DOHH2 (cell line): ENCODE measurements at regions not wholly inside any gene's neighbourhood (a gene's known extent, or its start where the extent isn't known, plus 50 kb on each side); places are given as distances from the start of the nearest gene placed in this dataset.

Experiments used
- CTCF ChIP-seq: fragments of 200-600 bp; sonication (generic); IDR thresholded peaks from one replicate; pipeline ENCODE4 v1.5.1; 2014; ENCODE audit warnings: antibody characterized with exemption, mild to moderate bottlenecking, low read depth, low read length; ENCODE audit not compliant: poor library complexity, severe bottlenecking
- EZH2phosphoT487 ChIP-seq: fragments of 200-600 bp; sonication (generic); IDR thresholded peaks from 2 replicates; pipeline ENCODE4 v1.6.1; 2017; ENCODE audit warnings: borderline replicate concordance, mild to moderate bottlenecking, antibody characterized with exemption, low read length, moderate library complexity, mixed read lengths

GRCh38 chr9:103977163-103977562 lies 116.9 kb upstream of the SMC2 start:
- no peak for TF ChIP-seq CTCF
- TF ChIP-seq EZH2phosphoT487 = no peak
